Body of pancreas (tissue), 4 donors: ENCODE measurements at regions not wholly inside any gene's neighbourhood (a gene's known extent, or its start where the extent isn't known, plus 50 kb on each side); places are given as distances from the start of the nearest gene placed in this dataset.

Experiments
- CTCF ChIP-seq, 7 experiments: fragments of 450-650 bp in 4 of 7; fragments of 200-600 bp in 3 of 7; sonication (generic) in 3 of 7; IDR thresholded peaks; one replicate each; pipeline ENCODE4 v1.5.1; 2016 to 2019; ENCODE audit warnings: antibody characterized with exemption in 7 of 7
- POLR2A ChIP-seq, 3 donors: fragments of 450-650 bp; IDR thresholded peaks; one replicate each; pipeline ENCODE4 v1.6.1; 2016; ENCODE audit warnings: antibody characterized with exemption in 3 of 3, mild to moderate bottlenecking in 2 of 3

- TF ChIP-seq CTCF (IDR thresholded peaks at IDR 0.05) (no peak), POLR2A (IDR thresholded peaks at IDR 0.05) (no peak)
Observed at GRCh38 chr16:86117235-86117634, 218.3 kb downstream of the IRF8 start.
